SK-N-SH (cell line): ENCODE measurements at regions not wholly inside any gene's neighbourhood (a gene's known extent, or its start where the extent isn't known, plus 50 kb on each side); places are given as distances from the start of the nearest gene placed in this dataset.

ENCODE experiments used
- CTCF ChIA-PET: fragments of 300-600, 350-600 bp; formaldehyde crosslinking; extraction: SDS; loops from one replicate; lab custom pipeline; 2021; lab: Yijun Ruan, JAX
- POLR2A ChIA-PET: fragments of 350-600 bp; sonication (Branson Sonifier 250); formaldehyde crosslinking; extraction: SDS; loops from one replicate; lab custom pipeline; 2020; ENCODE audit warnings: antibody characterized with exemption, inconsistent platforms; lab: Yijun Ruan, JAX
- DNase-seq: peaks from one replicate; pipeline ENCODE4 v3.0.0; 2012
- H2AFZ ChIP-seq: fragments of 200-600 bp; sonication (generic); 2 replicates; pipeline ENCODE4 v1.8.1; 2016; ENCODE audit warnings: antibody characterized with exemption, mild to moderate bottlenecking, low read depth
- H3F3A ChIP-seq: fragments of 200-600 bp; sonication (generic); replicated peaks from 2 replicates; pipeline ENCODE3; 2016; ENCODE audit warnings: antibody characterized with exemption, mild to moderate bottlenecking; ENCODE audit not compliant: insufficient read depth
- H3K27ac ChIP-seq, 2 experiments: fragments of 200-500 bp in 1 of 2; fragments of 200-600 bp in 1 of 2; sonication (Bioruptor generic) in 1 of 2; sonication (generic), shearing (Covaris generic) in 1 of 2; 2 replicates each; pipeline versions ENCODE4 v1.5.1 to v1.6.1; 2014 to 2016; ENCODE audit warnings: low read depth in 2 of 2, inconsistent platforms in 1 of 2, low read length in 1 of 2, mild to moderate bottlenecking in 1 of 2, mixed read lengths in 1 of 2
- H3K27me3 ChIP-seq: fragments of 200-600 bp; sonication (generic), shearing (Covaris generic); 2 replicates; pipeline ENCODE4 v1.6.1; 2016; ENCODE audit warnings: mixed run types; ENCODE audit not compliant: insufficient read depth
- H3K36me3 ChIP-seq, 2 experiments: fragments of 200-500 bp in 1 of 2; fragments of 200-600 bp in 1 of 2; sonication (Bioruptor generic) in 1 of 2; sonication (generic) in 1 of 2; replicated peaks in 1 of 2; 2 replicates each; pipeline versions ENCODE3 to v1.5.1; 2014 to 2016; ENCODE audit warnings: low read length in 1 of 2, mild to moderate bottlenecking in 1 of 2; ENCODE audit not compliant: insufficient read depth in 2 of 2, control insufficient read depth in 1 of 2
- H3K4me1 ChIP-seq, 2 experiments: fragments of 200-500 bp in 1 of 2; fragments of 200-600 bp in 1 of 2; sonication (Bioruptor generic) in 1 of 2; sonication (generic), shearing (Covaris generic) in 1 of 2; 2 replicates each; pipeline versions ENCODE4 v1.5.1 to v1.6.1; 2014 to 2016; ENCODE audit warnings: low read depth in 1 of 2, low read length in 1 of 2, mixed run types in 1 of 2; ENCODE audit not compliant: insufficient read depth in 2 of 2, control insufficient read depth in 1 of 2
- H3K4me2 ChIP-seq: fragments of 200-600 bp; sonication (generic), shearing (Covaris generic); 2 replicates; pipeline ENCODE4 v1.6.1; 2017; ENCODE audit warnings: mixed run types
- H3K4me3 ChIP-seq, 2 experiments: fragments of 200-500 bp in 1 of 2; fragments of 200-600 bp in 1 of 2; sonication (Bioruptor generic) in 1 of 2; sonication (generic), shearing (Covaris generic) in 1 of 2; 2 replicates each; pipeline versions ENCODE4 v1.5.1 to v1.8.1; 2014 to 2016; ENCODE audit warnings: low read depth in 2 of 2, inconsistent platforms in 1 of 2, low read length in 1 of 2, mild to moderate bottlenecking in 1 of 2, mixed read lengths in 1 of 2, moderate library complexity in 1 of 2
- H3K79me2 ChIP-seq: fragments of 200-600 bp; sonication (generic); 2 replicates; pipeline ENCODE4 v1.8.1; 2017; ENCODE audit warnings: mild to moderate bottlenecking; ENCODE audit not compliant: insufficient read depth
- H3K9ac ChIP-seq: fragments of 200-600 bp; sonication (generic); 2 replicates; pipeline ENCODE4 v1.6.1; 2017; ENCODE audit warnings: mixed run types
- H3K9me2 ChIP-seq: fragments of 200-600 bp; sonication (generic); 2 replicates; pipeline ENCODE4 v1.6.1; 2017; ENCODE audit warnings: mixed run types
- H3K9me3 ChIP-seq: fragments of 200-600 bp; sonication (generic); 2 replicates; pipeline ENCODE4 v1.6.1; 2017; ENCODE audit warnings: mixed run types, mild to moderate bottlenecking, moderate library complexity
- H4K20me1 ChIP-seq: fragments of 200-600 bp; sonication (generic); 2 replicates; pipeline ENCODE4 v1.6.1; 2017; ENCODE audit warnings: mild to moderate bottlenecking, mixed run types; ENCODE audit not compliant: insufficient read depth
- CHD2 ChIP-seq: fragments of 150-350 bp; IDR thresholded peaks from 2 replicates; pipeline ENCODE4 v1.6.1; 2018; ENCODE audit warnings: low read length; ENCODE audit not compliant: partially characterized antibody
- FOXJ3 ChIP-seq: sonication (generic); formaldehyde crosslinking; IDR thresholded peaks from 2 replicates; pipeline ENCODE4 v1.5.1; 2020; ENCODE audit warnings: mild to moderate bottlenecking, missing genetic modification reagents
- MEF2A ChIP-seq: IDR thresholded peaks from 2 replicates; pipeline ENCODE4 v1.4.0; 2012; ENCODE audit warnings: low read depth, borderline replicate concordance
- MXI1 ChIP-seq: IDR thresholded peaks from 2 replicates; pipeline ENCODE4 v1.6.1; 2012; ENCODE audit warnings: mild to moderate bottlenecking, low read depth, low read length, improper control_type of control experiment
- REST ChIP-seq: IDR thresholded peaks from 2 replicates; pipeline ENCODE4 v1.6.1; 2012; ENCODE audit warnings: mild to moderate bottlenecking, low read depth, low read length, moderate library complexity
- TEAD4 ChIP-seq: IDR thresholded peaks from 2 replicates; pipeline ENCODE4 v1.4.0; 2012; ENCODE audit warnings: mild to moderate bottlenecking, borderline replicate concordance; ENCODE audit not compliant: insufficient read depth
- USF2 ChIP-seq: fragments of 150-350 bp; IDR thresholded peaks from 2 replicates; pipeline ENCODE4 v1.6.1; 2017; ENCODE audit warnings: antibody characterized with exemption, low read length, low read depth, borderline replicate concordance
- WGBS: methylation state at CpG from one replicate; pipeline ENCODE4 v1.1.6; 2017; ENCODE audit warnings: low lambda C conversion rate; 5-methylcytosine and 5-hydroxymethylcytosine counted together

- TF ChIP-seq REST (no peak), MEF2A (no peak), USF2 (no peak)
These were observed 219.2 kb downstream of the RBFOX3 start (continued) for GRCh38 chr17:79391376-79392233.

- Histone ChIP-seq H2AFZ (no peak overlapping the region), H3K36me3 (no peaks in the 10 kb centered on the region), H3K4me1 (no peaks in the 10 kb centered on the region; a peak in 1 of 4 replicates), H3K4me2 (no peak overlapping the region), H3K79me2 (no peaks in the 10 kb centered on the region)
- whole genome bisulfite sequencing, result 56% methylated on average over 15 of the region's 19 CpGs
- no peak for TF ChIP-seq MXI1
- TF ChIP-seq TEAD4, result no peak
- no peak for TF ChIP-seq FOXJ3 (CRISPR knock-in tag)
- TF ChIP-seq CHD2, result no peak
- TF ChIP-seq, all 33 proteins: peak for 0
- CTCF ChIA-PET, result interaction anchor here (0.6 to 23.4 kb wide), 24 partner anchors 9 to 370 kb away, joined by 3 to 1340 read pairs (median 50); no protein-coding TSS in a partner anchor
- H3K27ac ChIP-seq, result no peak overlapping the region
- H3K9ac ChIP-seq, result no peak overlapping the region
- no peaks in the 10 kb centered on the region for H3K9me2 ChIP-seq
- H3K9me3 ChIP-seq, result no peaks in the 10 kb centered on the region
- no peak for DNase-seq
- peaks cover 53% of the 10 kb centered on the region for H3K27me3 ChIP-seq
- H3K4me3 ChIP-seq, result no peak overlapping the region
- no peaks in the 10 kb centered on the region for H4K20me1 ChIP-seq
- no peaks in the 10 kb centered on the region for H3F3A ChIP-seq
- POLR2A ChIA-PET, result no interaction called here
These were observed 221.0 kb downstream of the RBFOX3 start for GRCh38 chr17:79389896-79390295.
